Adrenal gland (tissue), 5 donors: ENCODE measurements at regions not wholly inside any gene's neighbourhood (a gene's known extent, or its start where the extent isn't known, plus 50 kb on each side); places are given as distances from the start of the nearest gene placed in this dataset.

ENCODE experiments used
- POLR2A ChIP-seq, 2 donors: fragments of 450-650 bp; IDR thresholded peaks; one replicate each; pipeline ENCODE4 v1.6.1; 2017; ENCODE audit warnings: antibody characterized with exemption in 2 of 2, mild to moderate bottlenecking in 2 of 2, moderate library complexity in 1 of 2
- TF ChIP-seq, protein P1 (sequence below), 6 experiments: fragments of 450-650 bp in 4 of 6; fragments of 200-600 bp in 2 of 6; sonication (generic) in 1 of 6; IDR thresholded peaks; 1 replicate in 5 of 6; 2 replicates in 1 of 6; pipeline versions ENCODE4 v1.5.1 to v1.8.0; 2016 to 2021; ENCODE audit warnings: antibody characterized with exemption in 6 of 6, mild to moderate bottlenecking in 2 of 6, moderate library complexity in 1 of 6
- donor health status: DM: no; HTN: no; CAD: no.

DNA sequence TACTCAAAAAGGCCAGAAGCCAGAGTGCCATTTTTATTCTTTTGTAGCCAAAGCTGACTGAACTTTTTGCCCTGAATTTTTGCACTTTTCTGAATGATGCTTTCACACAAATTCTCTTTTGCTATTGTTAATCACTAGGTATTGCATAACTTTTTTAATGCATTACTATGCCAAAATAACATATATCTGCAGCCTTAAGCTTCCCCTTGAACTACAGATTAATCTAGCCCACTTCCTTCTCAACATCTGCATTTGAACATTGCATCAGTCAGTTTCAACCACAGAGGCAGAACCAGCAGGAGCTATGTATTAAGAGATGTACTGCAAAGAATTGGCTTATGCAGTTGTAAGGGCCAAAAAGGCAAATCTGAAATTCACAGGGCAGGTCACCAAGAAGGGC lies 197.6 kb upstream of the GYPA start:
- TF ChIP-seq, protein P1, sequence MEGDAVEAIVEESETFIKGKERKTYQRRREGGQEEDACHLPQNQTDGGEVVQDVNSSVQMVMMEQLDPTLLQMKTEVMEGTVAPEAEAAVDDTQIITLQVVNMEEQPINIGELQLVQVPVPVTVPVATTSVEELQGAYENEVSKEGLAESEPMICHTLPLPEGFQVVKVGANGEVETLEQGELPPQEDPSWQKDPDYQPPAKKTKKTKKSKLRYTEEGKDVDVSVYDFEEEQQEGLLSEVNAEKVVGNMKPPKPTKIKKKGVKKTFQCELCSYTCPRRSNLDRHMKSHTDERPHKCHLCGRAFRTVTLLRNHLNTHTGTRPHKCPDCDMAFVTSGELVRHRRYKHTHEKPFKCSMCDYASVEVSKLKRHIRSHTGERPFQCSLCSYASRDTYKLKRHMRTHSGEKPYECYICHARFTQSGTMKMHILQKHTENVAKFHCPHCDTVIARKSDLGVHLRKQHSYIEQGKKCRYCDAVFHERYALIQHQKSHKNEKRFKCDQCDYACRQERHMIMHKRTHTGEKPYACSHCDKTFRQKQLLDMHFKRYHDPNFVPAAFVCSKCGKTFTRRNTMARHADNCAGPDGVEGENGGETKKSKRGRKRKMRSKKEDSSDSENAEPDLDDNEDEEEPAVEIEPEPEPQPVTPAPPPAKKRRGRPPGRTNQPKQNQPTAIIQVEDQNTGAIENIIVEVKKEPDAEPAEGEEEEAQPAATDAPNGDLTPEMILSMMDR (IDR thresholded peaks at IDR 0.05), result no peak
- TF ChIP-seq POLR2A (IDR thresholded peaks at IDR 0.05), result no peak
